AG09309 (cell line): ENCODE measurements at regions not wholly inside any gene's neighbourhood (a gene's known extent, or its start where the extent isn't known, plus 50 kb on each side); places are given as distances from the start of the nearest gene placed in this dataset.

ENCODE experiments used
- DNase-seq: peaks from one replicate; pipeline ENCODE4 v3.0.0-alpha.2; 2010; ENCODE audit warnings: low read depth
- H3K4me3 ChIP-seq: 2 replicates; pipeline ENCODE4 v1.5.1; 2011; ENCODE audit warnings: mild to moderate bottlenecking, low read depth, low read length, moderate library complexity; ENCODE audit not compliant: control insufficient read depth
- TF ChIP-seq, protein P1 (sequence below): IDR thresholded peaks from 2 replicates; pipeline ENCODE4 v1.5.1; 2011; ENCODE audit warnings: mild to moderate bottlenecking, low read depth, low read length, inconsistent platforms; ENCODE audit not compliant: insufficient read depth, control insufficient read depth; ENCODE audit errors: missing control alignments

DNA sequence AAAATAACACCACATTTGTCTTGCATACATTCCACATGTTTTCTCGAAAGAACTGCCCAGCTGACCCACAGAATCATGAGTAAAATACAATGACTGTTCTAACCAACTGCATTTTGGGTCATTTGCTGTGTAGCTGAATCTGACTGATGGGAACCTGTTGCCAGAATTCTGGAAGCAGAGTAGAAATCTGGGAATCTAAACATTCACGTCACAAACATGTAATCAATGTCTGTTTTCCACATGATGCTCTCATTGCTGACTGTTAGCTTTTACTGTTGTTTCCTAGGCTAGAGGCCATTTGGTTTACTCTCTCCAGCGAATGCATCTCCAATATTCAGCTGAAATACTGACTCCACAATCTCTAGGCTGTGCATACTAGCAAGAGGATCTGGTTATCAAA lies 710.1 kb downstream of the KCNJ2 start:
- no peak for DNase-seq
- TF ChIP-seq, protein P1, sequence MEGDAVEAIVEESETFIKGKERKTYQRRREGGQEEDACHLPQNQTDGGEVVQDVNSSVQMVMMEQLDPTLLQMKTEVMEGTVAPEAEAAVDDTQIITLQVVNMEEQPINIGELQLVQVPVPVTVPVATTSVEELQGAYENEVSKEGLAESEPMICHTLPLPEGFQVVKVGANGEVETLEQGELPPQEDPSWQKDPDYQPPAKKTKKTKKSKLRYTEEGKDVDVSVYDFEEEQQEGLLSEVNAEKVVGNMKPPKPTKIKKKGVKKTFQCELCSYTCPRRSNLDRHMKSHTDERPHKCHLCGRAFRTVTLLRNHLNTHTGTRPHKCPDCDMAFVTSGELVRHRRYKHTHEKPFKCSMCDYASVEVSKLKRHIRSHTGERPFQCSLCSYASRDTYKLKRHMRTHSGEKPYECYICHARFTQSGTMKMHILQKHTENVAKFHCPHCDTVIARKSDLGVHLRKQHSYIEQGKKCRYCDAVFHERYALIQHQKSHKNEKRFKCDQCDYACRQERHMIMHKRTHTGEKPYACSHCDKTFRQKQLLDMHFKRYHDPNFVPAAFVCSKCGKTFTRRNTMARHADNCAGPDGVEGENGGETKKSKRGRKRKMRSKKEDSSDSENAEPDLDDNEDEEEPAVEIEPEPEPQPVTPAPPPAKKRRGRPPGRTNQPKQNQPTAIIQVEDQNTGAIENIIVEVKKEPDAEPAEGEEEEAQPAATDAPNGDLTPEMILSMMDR = no peak

DNA sequence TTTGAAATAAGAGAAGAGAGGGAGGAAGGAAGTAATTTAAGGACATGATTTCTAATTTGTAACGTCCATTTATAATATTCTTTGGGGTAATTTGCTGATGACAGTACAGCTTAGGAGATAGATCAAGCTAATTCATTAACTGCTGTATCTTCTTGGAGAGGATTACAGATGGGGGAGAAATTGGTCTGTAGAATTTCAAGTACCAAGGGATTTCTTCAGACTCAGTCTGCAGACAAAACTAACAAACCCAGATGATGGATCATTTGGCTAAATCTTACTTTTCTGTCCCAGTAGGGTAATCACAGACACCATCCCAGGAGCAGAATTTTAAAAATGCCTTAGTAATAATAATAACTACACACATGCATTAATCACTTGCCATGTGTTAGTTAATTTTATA lies 711.8 kb downstream of the KCNJ2 start:
- TF ChIP-seq, protein P1 = no peak
- H3K4me3 ChIP-seq = no peak overlapping the region
- DNase-seq = no peak

More for the DNA sequence above, 710.1 kb downstream of the KCNJ2 start:
- H3K4me3 ChIP-seq = no peak overlapping the region

GRCh38 chr17:70882504-70882903 lies 713.2 kb downstream of the KCNJ2 start:
- TF ChIP-seq, protein P1 = no peak
- DNase-seq = no peak
- H3K4me3 ChIP-seq = no peak overlapping the region

GRCh38 chr17:70886648-70887047 lies 717.3 kb downstream of the KCNJ2 start:
- H3K4me3 ChIP-seq = no peak overlapping the region
- TF ChIP-seq, protein P1 = no peak
- no peak for DNase-seq

- H3K4me3 ChIP-seq = no peak overlapping the region
- no peak for DNase-seq
- TF ChIP-seq, protein P1 = no peak
Measured at GRCh38 chr17:70888324-70888723, 719.0 kb downstream of the KCNJ2 start.

DNA sequence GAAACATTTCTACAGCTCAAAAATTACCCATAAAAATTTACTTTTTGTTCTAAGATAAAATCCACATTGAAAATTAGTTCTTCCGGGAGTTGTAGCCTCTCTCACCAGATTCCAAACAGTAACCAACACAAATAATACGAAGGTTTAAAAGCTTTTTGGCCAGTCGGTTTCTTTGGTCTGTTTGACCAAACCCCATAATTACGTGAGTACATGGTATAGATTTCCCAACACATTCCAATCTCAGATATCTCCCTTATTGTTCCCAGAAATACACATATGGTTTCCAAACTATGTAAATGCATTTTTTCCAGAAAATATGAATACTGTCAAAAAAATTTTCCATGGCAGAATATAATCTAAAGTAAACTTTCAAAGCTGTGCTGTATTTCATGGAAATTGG lies 722.0 kb downstream of the KCNJ2 start:
- no peak overlapping the region for H3K4me3 ChIP-seq
- TF ChIP-seq, protein P1 = no peak
- DNase-seq = no peak

DNA sequence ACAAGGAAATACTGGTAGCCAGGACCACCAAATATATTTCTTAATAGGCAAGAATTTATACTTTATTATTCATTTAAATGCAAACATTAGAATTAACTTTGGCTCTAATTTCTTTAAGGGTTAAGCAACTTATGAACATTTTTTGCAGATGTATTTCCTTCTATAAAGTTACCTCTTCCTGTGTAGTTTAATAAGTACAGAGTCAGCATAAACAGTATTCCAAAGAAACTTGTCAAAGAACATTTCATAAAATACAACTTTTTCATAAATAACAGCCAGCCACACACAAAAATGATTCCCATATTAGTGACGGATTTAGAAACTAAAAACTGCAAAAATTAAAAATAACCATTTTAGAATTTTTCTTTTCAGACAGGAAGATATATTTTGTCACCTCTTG lies 723.2 kb downstream of the KCNJ2 start:
- TF ChIP-seq, protein P1 = no peak
- DNase-seq = no peak
- no peak overlapping the region for H3K4me3 ChIP-seq
